GM19328 (cell line): ENCODE measurements at regions not wholly inside any gene's neighbourhood (a gene's known extent, or its start where the extent isn't known, plus 50 kb on each side); places are given as distances from the start of the nearest gene placed in this dataset.
"Not testable (repeated sequence)": the region's sequence is repeated elsewhere in the genome, so short reads cannot be mapped to it uniquely, and the experiment has no call there.

Source experiments
- ATAC-seq: cut with Tn5 transposase; IDR thresholded peaks from one replicate; pipeline ENCODE4 v1.9.1; 2021; ENCODE audit warnings: mild to moderate bottlenecking, moderate library complexity; ENCODE audit not compliant: unreplicated experiment

GRCh38 chrX:45842207-45842925, 641.7 kb upstream of the DIPK2B start:
- no peak for ATAC-seq

DNA sequence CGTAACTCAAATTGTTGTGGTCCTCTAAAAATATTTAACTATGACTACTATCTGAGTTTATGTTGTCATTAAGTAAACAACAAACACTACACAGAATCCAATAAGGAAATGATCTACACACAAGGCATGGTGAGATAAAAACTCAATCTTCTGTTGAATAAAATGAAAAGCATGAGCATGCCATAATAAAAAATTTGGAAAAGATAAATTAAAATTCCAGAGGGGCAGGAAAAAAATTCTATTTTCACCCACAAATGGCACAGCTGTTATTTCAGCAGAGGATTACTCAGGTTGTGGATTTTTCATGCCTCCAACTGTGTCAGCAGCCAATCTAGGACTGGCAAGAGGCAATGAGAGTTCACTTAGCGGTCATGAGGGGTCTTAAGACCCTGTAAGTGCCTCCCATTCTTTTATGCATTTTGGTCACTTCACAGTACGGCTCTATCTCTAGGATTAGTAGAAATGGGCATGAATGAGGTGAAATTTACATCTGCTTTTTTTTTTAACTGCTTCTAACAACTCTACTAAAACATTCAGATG, 639.8 kb upstream of the DIPK2B start:
- no peak for ATAC-seq

- ATAC-seq, result no peak
Observed at GRCh38 chrX:45830343-45830742, 629.7 kb upstream of the DIPK2B start.

- ATAC-seq, result no peak
Observed at GRCh38 chrX:45824471-45824870, 623.8 kb upstream of the DIPK2B start.

GRCh38 chrX:45823536-45823935, 622.9 kb upstream of the DIPK2B start:
- no peak for ATAC-seq

GRCh38 chrX:45822124-45822523, 621.4 kb upstream of the DIPK2B start:
- no peak for ATAC-seq

GRCh38 chrX:45818913-45819312, 618.2 kb upstream of the DIPK2B start:
- ATAC-seq, result no peak

DNA sequence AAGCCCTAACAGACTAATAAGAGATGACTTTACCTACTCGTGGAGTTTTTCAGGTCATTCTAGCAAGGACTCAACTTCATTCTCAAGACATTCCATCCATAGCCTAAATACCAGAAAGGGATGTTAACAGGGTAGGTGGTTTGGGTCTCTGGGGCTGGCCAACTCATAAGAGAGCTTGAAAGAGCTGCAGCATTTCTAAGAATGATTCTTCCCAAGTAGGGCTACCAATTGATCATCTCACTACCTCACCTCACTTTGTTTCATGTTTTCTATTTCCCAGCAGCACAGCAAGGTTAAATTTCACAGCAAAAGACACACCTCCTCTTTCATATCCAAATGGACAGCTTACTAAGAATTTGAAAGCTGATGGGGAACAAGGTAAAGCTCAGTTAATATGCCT, 614.8 kb upstream of the DIPK2B start:
- ATAC-seq, result no peak

- ATAC-seq, result no peak
Observed at GRCh38 chrX:45811326-45811725, 610.6 kb upstream of the DIPK2B start.

GRCh38 chrX:45807572-45808425, 607.1 kb upstream of the DIPK2B start:
- no peak for ATAC-seq

DNA sequence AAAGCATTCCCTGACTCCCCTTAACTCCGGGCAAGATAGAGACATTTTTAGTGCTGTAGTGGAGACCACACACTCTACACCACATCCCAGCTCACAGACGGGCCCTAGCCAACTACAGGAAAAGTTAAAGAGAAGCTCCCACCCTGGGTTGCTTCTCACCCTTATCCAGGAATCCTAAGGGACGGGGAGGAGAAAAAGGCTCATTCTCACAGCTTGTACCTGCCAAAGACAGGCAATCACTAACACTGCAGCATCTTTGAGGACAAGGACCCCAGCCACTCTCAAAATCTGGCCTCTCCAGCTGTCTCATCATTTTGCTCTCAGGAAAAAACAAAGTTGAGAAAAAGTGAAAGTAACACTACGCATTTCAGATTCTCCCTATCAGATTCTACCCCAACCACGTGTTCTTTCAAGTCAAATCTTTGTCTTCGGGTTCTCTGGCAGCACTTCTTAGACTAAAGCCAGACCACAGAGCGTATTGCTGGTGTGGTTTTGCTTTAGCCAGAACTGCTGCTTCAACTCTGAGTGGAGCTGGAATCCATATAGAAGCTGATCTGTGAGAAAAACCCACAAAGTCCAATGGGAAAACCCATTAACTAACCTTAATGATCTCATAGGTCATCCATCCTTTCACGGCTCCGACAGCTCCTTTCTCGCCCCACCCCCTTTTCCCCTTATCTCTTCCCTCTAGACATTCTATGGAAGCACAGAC, 605.9 kb upstream of the DIPK2B start:
- peak; percentile 61 for ATAC-seq

- ATAC-seq, result no peak
Observed at GRCh38 chrX:45804276-45804675, 603.6 kb upstream of the DIPK2B start.

DNA sequence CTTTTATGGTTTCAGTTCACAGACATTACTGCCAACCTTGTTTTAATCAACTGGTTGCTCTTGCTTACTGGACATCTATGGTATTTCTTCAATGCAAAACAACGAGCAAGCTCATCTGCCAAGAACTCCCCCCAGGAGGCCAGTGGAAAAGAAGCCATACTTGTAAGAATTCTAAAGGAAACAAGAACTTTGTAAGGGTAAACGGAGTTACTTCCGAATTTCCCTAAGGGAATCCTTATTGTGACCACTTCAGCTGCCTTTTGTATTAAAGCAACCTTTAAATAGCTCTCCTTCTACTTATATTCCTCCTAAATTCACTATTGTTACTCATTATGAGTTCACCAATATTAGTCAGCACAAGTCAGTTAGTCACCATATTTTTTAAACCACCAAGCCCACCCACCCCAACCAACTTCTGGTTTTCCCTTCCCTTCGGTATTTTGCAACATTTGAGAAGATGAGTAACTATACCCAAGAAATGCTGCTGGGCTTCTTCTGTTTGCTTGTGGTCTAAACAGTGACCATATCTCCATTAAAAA, 602.8 kb upstream of the DIPK2B start:
- ATAC-seq, result no peak

DNA sequence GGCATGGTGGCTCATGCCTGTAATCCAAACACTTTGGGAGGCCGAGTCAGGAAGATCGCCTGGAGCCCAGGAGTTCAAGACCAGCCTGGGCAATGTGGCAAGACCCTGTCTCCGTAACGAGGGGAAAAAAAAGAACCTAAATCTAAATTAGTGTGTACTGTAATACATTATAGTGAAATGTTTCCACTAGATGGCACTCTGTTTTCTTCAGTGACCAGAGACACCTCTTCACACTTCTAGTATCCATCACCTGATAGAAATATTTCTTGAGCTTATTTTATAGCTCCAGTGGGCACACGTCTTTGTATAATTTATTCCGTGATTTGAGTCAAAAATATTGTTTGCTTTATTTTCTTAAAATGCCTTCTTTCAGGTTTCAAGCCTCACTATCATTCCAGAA, 600.9 kb upstream of the DIPK2B start:
- ATAC-seq, result no peak

DNA sequence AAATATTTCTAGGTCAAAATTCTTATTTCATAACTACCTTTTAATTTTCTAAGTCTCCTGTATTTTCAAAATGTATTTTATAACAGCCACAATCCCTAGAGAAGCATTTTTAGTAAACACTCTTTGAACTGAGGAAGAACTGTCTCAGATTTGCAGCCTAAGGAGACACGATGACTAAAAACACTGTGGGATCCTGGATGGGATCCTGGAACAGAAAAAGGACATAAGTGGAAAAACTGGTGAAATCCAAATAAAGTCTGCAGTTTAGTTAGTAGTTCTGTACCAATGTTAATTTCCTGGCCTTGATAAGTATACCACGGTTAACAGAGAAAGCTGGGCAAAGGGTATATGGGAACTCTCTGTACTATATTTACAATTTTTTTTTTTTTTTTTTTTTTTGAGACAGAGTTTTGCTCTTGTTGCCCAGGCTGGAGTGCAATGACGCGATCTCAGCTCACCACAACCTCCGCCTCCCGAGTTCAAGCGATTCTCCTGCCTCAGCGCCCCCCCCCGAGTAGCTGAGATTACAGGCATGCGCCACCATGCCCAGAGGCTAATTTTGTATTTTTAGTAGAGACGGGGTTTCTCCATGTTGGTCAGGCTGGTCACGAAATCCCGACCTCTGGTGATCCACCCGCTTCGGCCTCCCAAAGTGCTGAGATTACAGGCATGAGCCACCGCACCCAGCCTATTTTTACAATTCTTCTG, 600.2 kb upstream of the DIPK2B start:
- not testable (repeated sequence) for ATAC-seq

DNA sequence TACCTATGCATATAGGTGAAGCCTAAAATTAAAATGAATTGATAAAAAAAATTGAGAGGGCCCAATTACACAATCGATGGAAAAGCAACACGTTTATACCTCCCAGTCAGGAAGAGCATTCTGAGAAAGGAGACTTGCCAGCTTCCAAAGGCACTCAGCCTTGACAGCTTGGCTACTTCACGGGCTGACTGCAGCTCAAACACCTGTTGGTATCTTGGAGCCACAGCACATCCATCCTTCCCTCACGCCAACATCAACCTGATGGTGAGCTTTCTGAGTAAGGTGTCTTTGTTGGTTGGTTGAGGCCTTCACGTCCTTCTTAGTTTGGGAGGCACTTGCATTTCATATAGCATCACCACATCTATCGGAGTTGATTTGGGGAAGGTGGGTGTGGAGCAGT, 598.9 kb upstream of the DIPK2B start:
- ATAC-seq, result no peak

GRCh38 chrX:45795546-45795945, 594.9 kb upstream of the DIPK2B start:
- ATAC-seq, result no peak

DNA sequence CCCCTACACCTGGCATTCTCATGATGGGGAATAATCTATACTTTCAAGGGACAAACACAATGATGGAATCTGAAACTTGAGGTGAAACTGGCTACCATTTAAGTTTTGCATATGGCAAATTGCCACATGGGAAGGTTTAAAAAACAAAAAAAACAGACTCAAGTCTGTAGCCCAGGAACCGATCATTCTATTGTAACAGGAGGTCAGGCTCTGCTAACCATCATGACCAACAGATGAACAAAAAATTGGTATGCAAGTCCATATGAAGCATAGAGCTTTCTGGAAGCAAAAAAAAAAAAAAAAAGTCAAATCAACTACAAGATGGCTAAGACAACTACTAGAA, 594.3 kb upstream of the DIPK2B start:
- ATAC-seq, result no peak

- no peak for ATAC-seq
Observed at GRCh38 chrX:45794323-45794994, 593.8 kb upstream of the DIPK2B start.

- no peak for ATAC-seq
Observed at GRCh38 chrX:45788941-45789348, 588.3 kb upstream of the DIPK2B start.
